Tibial nerve (tissue), 4 donors: ENCODE measurements at regions not wholly inside any gene's neighbourhood (a gene's known extent, or its start where the extent isn't known, plus 50 kb on each side); places are given as distances from the start of the nearest gene placed in this dataset.

Experiments
- DNase-seq, 2 donors: peaks; one replicate each; pipeline ENCODE4 v3.0.0-alpha.2; 2019; ENCODE audit warnings: low spot score in 2 of 2
- H3K27ac ChIP-seq, 4 donors: fragments of 200-600 bp; sonication (generic) in 3 of 4; one replicate each; pipeline ENCODE4 v1.5.1; 2017 to 2019; ENCODE audit warnings: mild to moderate bottlenecking in 1 of 4
- H3K27me3 ChIP-seq, 2 donors: fragments of 200-600 bp; sonication (generic) in 1 of 2; one replicate each; pipeline versions ENCODE4 v1.5.1 to v1.6.0; 2017 to 2019
- H3K36me3 ChIP-seq, 3 donors: fragments of 200-600 bp; sonication (generic); one replicate each; pipeline ENCODE4 v1.5.1; 2018 to 2019
- H3K4me1 ChIP-seq, 4 donors: fragments of 200-600 bp; sonication (generic) in 3 of 4; one replicate each; pipeline ENCODE4 v1.5.1; 2017 to 2019
- H3K4me3 ChIP-seq, 4 donors: fragments of 200-600 bp; sonication (generic) in 3 of 4; one replicate each; pipeline ENCODE4 v1.5.1; 2017 to 2019; ENCODE audit warnings: mild to moderate bottlenecking in 1 of 4, moderate library complexity in 1 of 4
- H3K9me3 ChIP-seq, 4 donors: fragments of 200-600 bp; sonication (generic) in 3 of 4; one replicate each; pipeline ENCODE4 v1.5.1; 2017 to 2019
- EP300 ChIP-seq, 2 donors: sonication (generic); formaldehyde crosslinking; IDR thresholded peaks; one replicate each; pipeline ENCODE4 v1.6.1; 2017; ENCODE audit warnings: antibody characterized with exemption in 2 of 2, mild to moderate bottlenecking in 1 of 2
- POLR2A ChIP-seq, 2 donors: fragments of 450-650 bp; IDR thresholded peaks; one replicate each; pipeline ENCODE4 v1.6.1; 2017; ENCODE audit warnings: antibody characterized with exemption in 2 of 2, mild to moderate bottlenecking in 2 of 2, moderate library complexity in 2 of 2
- WGBS, 2 donors: methylation state at CpG; one replicate each; pipeline ENCODE4 v1.1.5; 2018; 5-methylcytosine and 5-hydroxymethylcytosine counted together
- TF ChIP-seq, protein P1 (sequence below), 5 experiments: fragments of 200-600 bp in 3 of 5; fragments of 450-650 bp in 2 of 5; sonication (generic) in 3 of 5; IDR thresholded peaks; one replicate each; pipeline ENCODE4 v1.5.1; 2016 to 2019; ENCODE audit warnings: antibody characterized with exemption in 5 of 5, mild to moderate bottlenecking in 3 of 5, moderate library complexity in 2 of 5

DNA sequence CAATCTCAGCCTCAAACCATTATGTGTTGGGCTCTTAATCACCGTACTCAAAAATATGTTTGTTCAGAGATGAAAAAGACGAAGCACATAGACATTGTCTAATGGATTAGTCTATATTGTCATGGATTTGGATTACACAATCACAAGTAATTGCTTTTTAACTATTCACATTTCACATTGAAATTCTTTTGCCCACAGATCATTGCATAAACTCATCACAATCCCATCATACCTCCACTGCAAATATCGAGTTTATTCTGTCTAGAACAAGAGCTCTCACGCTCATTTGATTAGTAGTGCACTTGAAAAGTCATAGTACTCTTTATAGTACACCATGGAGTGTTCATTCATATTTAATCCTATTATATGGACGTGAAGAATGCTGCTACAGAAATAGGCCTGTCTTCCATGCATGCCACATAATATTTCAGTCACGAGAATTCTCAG is 97.9 kb upstream of the SOX11 start:
- Histone ChIP-seq H3K27me3 (no peaks in the 10 kb centered on the region), H3K4me1 (no peaks in the 10 kb centered on the region), H3K36me3 (no peaks in the 10 kb centered on the region), H3K9me3 (no peaks in the 10 kb centered on the region), H3K27ac (no peak overlapping the region), H3K4me3 (no peak overlapping the region)
- 62 to 78% methylated on average over 6 of the region's 6 CpGs for WGBS, 2 donors
- TF ChIP-seq, protein P1, sequence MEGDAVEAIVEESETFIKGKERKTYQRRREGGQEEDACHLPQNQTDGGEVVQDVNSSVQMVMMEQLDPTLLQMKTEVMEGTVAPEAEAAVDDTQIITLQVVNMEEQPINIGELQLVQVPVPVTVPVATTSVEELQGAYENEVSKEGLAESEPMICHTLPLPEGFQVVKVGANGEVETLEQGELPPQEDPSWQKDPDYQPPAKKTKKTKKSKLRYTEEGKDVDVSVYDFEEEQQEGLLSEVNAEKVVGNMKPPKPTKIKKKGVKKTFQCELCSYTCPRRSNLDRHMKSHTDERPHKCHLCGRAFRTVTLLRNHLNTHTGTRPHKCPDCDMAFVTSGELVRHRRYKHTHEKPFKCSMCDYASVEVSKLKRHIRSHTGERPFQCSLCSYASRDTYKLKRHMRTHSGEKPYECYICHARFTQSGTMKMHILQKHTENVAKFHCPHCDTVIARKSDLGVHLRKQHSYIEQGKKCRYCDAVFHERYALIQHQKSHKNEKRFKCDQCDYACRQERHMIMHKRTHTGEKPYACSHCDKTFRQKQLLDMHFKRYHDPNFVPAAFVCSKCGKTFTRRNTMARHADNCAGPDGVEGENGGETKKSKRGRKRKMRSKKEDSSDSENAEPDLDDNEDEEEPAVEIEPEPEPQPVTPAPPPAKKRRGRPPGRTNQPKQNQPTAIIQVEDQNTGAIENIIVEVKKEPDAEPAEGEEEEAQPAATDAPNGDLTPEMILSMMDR (IDR thresholded peaks at IDR 0.05) = no peak
- TF ChIP-seq EP300 (IDR thresholded peaks at IDR 0.05) (no peak), POLR2A (IDR thresholded peaks at IDR 0.05) (no peak)
- DNase-seq = no peak

DNA sequence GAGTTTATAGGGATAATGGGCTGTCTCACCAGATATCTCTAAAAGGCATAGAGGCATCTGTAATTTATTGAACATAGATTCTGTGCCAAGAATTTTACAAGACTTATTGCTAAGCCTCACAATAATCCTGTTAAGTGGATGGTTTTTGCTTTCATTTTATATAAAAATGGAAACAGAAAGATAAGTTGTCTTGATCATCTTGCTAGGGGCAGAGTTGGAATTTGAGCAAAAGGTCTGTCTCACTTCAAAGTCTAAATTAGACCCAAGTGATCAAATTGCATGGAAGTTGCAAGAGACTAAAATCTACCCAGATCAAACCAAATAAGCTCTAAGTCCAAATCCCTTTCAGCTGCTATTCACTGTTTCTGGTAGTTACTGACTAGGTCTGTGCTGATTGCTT is 95.3 kb upstream of the SOX11 start:
- Histone ChIP-seq H3K36me3 (no peaks in the 10 kb centered on the region), H3K4me3 (no peak overlapping the region), H3K4me1 (no peaks in the 10 kb centered on the region), H3K9me3 (no peaks in the 10 kb centered on the region), H3K27ac (no peak overlapping the region), H3K27me3 (no peaks in the 10 kb centered on the region)
- DNase-seq = no peak
- TF ChIP-seq EP300 (IDR thresholded peaks at IDR 0.05) (no peak), POLR2A (IDR thresholded peaks at IDR 0.05) (no peak)
- TF ChIP-seq, protein P1 (IDR thresholded peaks at IDR 0.05) = no peak

DNA sequence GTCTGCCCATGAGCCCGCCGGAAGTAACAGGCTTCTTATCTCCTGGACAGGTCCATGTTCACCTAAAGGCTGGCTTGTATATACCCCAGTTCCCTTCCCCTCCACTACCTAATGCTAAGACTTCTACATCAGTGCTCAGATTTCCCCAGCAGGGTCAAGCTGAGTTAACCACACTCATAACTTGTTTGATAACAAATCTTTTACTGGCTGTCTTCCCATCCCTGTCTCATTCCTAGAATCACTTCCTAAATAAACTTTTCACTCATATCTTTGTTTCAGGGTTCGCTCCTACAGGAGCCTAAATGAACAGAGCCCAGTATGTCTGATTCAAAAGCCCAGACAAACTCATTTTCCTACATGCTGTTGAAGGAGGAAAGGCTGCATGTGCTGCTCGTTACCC is 94.0 kb upstream of the SOX11 start:
- Histone ChIP-seq H3K27me3 (no peaks in the 10 kb centered on the region), H3K4me3 (no peak overlapping the region), H3K36me3 (no peaks in the 10 kb centered on the region), H3K27ac (no peak overlapping the region), H3K9me3 (peaks cover 0 to 8% (median 0%) of the 10 kb centered on the region in 4 donors), H3K4me1 (no peaks in the 10 kb centered on the region)
- DNase-seq = no peak
- 66 to 74% methylated on average over 4 of the region's 4 CpGs for WGBS, 2 donors
- TF ChIP-seq, protein P1 (IDR thresholded peaks at IDR 0.05) = no peak
- TF ChIP-seq POLR2A (IDR thresholded peaks at IDR 0.05) (no peak), EP300 (IDR thresholded peaks at IDR 0.05) (no peak)

DNA sequence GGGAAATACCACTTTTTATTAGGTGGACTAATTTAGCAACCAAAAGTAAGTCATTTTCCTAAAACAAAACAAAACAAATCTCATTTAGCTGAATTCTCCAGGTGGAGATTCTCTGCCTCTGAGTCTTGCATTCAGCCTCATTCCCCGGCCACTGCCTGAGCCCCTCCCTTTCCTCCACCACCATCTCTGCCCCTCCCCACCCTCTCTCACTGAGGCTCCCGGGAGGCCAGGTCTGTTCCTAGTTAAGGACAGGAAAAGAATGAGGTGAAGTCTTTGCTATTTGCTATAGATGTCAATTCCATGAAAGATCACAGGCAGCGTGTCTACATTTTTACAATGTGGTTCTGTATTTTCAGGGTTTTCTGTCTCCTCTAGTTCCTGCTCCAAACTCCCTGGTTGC is 83.0 kb upstream of the SOX11 start:
- TF ChIP-seq, protein P1 (IDR thresholded peaks at IDR 0.05) = no peak
- TF ChIP-seq EP300 (IDR thresholded peaks at IDR 0.05) = no peak
- no peak for TF ChIP-seq POLR2A (IDR thresholded peaks at IDR 0.05)
- 32 to 37% methylated on average over 3 of the region's 3 CpGs for WGBS, 2 donors
- Histone ChIP-seq H3K4me1 (no peaks in the 10 kb centered on the region), H3K4me3 (no peak overlapping the region), H3K9me3 (peaks cover 0 to 6% (median 0%) of the 10 kb centered on the region in 4 donors), H3K27ac (no peak overlapping the region), H3K36me3 (no peaks in the 10 kb centered on the region), H3K27me3 (no peaks in the 10 kb centered on the region)
- DNase-seq = no peak

DNA sequence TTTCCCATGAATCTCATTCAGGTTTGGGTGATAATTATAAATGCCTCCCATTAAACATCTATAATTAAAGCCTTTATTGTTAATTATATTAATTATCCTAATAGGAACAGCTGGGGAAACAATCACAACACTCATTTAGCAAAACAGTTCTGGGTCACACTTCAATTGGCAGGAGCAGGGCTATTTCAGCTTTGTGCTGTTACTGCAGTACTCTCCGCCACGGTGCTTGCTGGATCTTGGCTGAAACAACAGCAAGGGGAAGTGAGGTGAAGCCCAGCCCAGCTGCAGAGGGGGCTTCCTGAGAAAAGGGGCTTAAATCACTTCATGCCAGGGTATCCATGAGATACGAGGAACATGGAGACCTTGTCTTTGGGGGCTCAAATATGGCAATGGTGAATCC is 79.5 kb upstream of the SOX11 start:
- Histone ChIP-seq H3K4me1 (no peaks in the 10 kb centered on the region), H3K27me3 (no peaks in the 10 kb centered on the region), H3K9me3 (peaks cover 0 to 6% (median 0%) of the 10 kb centered on the region in 4 donors), H3K36me3 (no peaks in the 10 kb centered on the region), H3K27ac (no peak overlapping the region), H3K4me3 (no peak overlapping the region)
- WGBS, 2 donors = 74 to 76% methylated on average over 3 of the region's 3 CpGs
- DNase-seq = no peak
- TF ChIP-seq POLR2A (IDR thresholded peaks at IDR 0.05) (no peak), EP300 (IDR thresholded peaks at IDR 0.05) (no peak)

DNA sequence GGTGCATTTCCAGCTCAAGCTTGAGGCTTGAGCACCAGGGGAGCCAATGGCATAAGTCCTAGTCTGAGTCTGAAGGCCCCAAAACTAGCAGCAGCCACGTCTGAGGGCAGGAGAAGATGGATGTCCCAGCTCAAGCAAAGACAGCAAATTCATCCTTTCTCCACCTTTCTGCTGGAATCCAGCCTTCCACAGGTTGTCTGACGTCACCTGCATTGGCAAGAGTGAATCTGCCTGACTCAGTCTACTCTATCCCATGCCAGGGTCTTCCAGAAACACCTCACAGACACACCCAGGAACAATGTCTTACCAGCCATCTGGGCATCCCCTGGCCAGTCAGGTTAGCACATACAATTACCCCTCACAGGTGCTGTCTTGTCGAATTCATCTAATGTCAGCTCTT is 76.2 kb upstream of the SOX11 start:
- H3K9me3 ChIP-seq = peaks cover 0 to 1% (median 0%) of the 10 kb centered on the region in 4 donors
- 82 to 89% methylated on average over 3 of the region's 3 CpGs for WGBS, 2 donors
- TF ChIP-seq POLR2A (IDR thresholded peaks at IDR 0.05) = no peak
- TF ChIP-seq, protein P1 (IDR thresholded peaks at IDR 0.05) = no peak

More for the DNA sequence above, 76.2 kb upstream of the SOX11 start:
- Histone ChIP-seq H3K27ac (no peak overlapping the region), H3K4me1 (peaks cover 0 to 4% (median 0%) of the 10 kb centered on the region in 4 donors), H3K36me3 (no peaks in the 10 kb centered on the region), H3K4me3 (no peak overlapping the region), H3K27me3 (no peaks in the 10 kb centered on the region)
- no peak for DNase-seq
